ENCODE measurements at regions not wholly inside any gene's neighbourhood (a gene's known extent, or its start where the extent isn't known, plus 50 kb on each side); places are given as distances from the start of the nearest gene placed in this dataset.
"Not testable (repeated sequence)": the region's sequence is repeated elsewhere in the genome, so short reads cannot be mapped to it uniquely, and the experiment has no call there.

DNA sequence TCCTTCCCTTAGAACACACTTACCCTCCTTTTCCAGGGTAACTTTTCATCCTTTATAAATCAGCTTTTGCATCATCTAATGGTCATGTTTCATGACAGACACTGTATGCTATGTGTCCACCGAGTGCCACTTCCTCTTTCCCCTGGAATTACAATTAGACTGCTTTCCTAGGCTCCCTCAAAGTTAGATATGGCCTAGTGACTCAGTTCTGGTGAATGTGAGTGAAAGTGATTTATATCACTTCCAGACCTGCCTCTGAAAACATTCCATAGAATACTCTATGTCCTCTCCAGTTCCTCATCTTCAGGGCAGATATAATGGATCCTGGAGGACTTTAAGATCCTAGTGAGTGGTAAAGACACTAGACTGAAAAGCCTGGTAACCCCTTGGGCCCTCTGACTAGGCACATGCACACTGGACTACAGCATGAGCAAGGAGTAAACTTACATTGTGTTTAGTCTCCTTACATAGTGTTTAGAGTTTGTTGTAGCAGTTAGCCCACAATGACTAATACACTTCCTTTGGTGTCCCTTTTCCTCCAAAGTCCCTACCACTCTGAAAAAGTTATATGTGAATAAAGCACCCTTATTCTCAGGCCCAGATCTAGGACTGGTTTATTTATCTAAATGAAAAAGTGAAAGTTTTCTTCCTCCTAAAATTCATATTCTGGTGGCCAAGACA, 59.3 kb downstream of the GPR88 start:
- no peak for DNase-seq (ENCODE audit: low spot score)

DNA sequence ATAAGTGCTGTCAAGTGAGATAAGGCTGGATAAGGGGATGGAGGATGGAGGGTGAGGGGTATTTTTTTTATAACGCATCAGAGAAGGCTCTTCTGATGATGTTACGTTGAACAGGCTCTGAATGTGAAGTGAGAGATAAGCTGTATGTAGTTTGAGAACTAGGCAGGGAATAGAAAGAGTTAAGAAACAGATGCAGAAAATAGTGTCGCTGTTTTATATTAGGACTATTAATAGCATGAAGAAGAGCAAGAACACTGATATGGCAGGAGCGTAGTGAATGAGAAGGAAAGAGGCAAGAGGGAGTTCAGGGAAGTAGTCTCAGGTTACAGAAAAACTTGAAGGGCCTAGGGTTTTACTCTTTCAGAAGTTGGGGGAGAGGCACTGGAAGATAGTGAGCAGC, 59.8 kb downstream of the GPR88 start:
- no peak for DNase-seq (ENCODE audit: low spot score)

DNA sequence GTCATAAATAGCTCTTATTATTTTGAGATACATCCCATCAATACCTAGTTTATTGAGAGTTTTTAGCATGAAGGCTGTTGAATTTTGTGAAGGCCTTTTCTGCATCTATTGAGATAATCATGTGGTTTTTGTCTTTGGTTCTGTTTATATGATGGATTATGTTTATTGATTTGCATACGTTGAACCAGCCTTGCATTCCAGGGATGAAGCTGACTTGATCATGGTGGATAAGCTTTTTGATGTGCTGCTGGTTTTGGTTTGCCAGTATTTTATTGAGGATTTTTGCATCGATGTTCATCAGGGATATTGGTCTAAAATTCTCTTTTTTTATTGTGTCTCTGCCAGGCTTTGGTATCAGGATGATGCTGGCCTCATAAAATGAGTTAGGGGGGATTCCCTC, 62.4 kb downstream of the GPR88 start:
- DNase-seq (ENCODE audit: low spot score): not testable (repeated sequence)

DNA sequence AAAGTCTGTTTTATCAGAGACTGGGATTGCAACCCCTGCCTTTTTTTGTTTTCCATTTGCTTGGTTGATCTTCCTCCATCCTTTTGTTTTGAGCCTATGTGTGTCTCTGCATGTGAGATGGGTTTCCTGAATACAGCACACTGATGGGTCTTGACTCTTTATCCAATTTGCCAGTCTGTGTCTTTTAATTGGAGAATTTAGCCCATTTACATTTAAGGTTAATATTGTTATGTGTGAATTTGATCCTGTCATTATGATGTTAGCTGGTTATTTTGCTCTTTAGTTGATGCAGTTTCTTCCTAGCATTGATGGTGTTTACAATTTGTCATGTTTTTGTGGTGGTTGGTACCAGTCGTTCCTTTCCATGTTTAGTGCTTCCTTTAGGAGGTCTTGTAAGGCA, 64.1 kb downstream of the GPR88 start:
- DNase-seq (ENCODE audit: low spot score): not testable (repeated sequence)

DNA sequence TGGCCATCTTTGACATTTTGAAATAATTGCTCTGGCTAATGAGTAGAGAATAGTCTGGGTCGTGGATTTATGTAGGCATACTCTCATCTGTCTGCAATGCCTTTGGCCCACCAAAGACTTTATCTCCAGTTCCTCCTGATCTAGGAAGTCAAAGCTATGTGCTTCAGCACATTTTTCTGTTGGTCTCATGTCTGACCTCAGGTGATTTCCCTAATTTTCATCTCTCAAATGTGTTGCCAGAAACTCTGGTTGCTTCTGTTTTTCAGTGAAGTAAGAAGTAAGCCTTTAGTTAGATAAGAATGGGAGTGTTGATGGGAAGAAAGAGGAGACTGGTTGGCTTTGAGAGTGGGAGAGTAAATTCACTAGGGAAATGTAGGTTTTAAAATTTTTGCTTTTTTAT, 66.4 kb downstream of the GPR88 start:
- DNase-seq (ENCODE audit: low spot score): no peak

DNA sequence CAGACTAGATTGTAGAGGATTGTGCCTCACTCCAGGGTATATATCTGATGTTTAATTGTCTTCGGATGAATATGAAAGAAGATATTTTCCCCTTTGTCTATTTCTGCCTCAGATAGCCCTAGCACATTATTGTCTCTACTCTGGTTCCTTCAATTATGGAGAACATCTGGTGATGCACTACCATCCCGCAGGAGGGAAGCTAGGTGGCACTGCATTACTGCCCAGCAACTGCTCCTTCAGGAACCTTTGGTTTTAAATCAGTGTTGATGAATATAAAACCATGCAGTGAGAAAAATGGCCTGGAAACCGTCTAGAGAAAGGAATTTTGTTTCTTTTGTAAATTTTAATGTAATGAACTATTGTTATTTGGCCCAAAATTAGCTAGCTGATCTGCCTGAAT, 68.5 kb downstream of the GPR88 start:
- DNase-seq (ENCODE audit: low spot score): no peak

DNA sequence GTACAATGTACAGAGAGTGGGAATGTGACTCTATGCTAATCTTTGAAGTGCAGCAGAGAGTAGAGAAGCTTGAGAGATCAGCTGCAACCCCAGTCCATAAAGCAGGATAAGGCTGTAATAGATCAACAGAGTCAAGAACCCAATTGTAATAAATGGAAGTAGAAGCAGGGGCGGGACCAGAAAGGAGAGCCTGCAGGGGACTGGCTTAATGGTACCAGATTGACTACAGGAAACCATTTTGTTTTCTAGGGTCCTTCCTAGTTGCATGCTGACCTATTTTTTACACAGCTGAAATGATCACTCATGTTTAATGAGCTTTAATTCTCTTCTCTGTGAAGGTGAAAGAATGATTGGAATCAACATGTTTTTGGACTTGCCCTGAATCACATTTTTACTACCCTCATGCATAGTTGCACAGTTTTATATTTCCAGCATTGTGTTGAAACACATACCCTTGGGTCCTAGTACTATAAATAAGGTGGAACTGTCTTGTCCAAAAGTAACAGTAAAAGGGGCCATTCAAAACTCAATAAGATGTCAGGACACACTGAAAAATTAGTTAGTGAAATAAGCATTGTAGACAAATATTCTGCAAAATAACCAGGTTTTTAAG, 69.8 kb downstream of the GPR88 start:
- DNase-seq (ENCODE audit: low spot score): no peak

DNA sequence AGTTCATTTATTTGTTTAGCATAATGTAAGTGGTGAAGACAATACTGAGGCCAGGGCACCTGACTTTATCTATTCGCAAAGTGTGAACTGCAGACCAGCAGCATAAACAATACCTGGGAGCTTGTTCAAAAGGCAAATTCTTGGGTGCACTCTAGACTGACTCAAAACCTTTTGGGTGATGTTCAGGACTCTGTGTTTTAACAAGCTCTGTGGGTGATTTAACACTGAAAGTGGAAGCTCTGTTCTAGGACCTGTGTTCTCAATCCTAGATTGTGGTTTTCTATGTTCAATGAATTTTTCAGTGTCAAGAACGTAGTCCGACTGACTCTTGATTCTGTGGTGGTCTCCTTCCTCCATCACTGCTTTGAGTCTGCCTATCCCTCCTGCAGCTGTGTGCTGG, 71.9 kb downstream of the GPR88 start:
- DNase-seq (ENCODE audit: low spot score): no peak

DNA sequence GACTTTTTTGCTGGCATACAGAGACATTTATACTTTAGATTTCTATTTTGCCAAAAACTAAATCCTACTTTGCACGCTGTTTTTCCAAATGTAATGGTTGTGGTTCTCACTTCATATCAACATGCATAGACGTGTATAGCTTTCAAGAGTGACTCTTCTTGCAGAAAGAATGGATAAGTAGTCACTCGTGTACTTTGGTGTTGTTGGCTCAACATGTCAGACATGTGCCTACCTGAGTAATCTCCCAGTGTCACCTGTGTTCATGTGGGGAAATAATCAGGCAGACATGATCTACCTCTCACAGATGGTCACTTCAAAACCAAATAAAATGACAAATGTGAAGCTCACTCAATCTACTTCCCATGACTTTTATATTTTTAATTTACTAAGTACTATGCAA, 73.1 kb downstream of the GPR88 start:
- DNase-seq (ENCODE audit: low spot score): no peak

DNA sequence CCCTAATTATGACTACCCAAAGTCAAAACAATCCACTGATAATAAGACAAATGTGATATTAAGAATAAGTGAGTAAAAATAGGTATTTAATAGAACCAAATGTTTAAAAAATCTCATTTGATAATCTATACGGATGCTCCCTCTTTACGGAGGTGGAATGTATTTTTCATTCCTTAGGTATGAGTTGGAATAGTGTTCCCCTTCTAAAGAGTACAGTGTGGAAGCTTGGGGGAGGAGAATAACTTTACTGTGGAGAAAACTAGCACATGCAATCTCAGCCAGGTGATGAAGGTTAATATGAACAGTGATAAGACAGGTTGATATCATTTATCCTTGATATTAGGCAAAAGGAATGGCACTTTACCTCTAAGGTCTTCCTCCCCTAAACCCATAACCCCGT, 74.6 kb downstream of the GPR88 start:
- DNase-seq (ENCODE audit: low spot score): no peak

DNA sequence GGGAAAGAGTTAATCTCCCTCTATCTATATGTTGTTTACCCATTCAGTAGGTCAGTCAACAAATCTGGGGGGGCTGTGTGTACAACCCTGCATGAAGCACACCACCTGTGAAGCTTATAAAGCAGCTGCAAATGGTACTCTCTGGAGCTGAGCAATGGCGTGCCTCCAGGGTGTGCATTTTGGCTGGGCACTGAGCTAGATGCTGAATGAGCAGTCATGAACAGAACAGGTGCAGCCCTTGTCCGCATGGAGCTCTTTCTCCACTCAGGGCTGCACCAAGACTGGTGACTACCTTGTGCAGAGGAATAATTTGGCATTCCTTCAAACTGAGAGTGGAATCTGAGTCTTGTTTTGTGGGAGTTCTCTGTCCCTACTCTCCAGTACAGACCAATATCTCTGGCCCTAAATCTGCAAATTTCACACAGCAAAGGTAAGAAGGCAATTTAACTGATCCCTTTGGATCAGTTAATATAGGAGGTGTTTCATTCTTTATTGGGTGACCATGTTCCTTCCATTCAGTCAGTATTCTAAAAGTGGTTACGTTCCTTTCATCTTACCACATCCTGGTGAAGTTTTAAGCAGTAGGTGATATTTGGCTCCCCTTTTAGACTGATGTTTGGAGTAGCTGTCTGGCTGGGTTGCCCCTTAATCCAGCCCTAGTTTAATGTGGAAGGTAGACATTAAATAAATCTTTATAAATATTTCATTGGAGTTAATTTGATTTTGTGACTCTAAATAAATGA, 76.0 kb downstream of the GPR88 start:
- DNase-seq (ENCODE audit: low spot score): no peak

DNA sequence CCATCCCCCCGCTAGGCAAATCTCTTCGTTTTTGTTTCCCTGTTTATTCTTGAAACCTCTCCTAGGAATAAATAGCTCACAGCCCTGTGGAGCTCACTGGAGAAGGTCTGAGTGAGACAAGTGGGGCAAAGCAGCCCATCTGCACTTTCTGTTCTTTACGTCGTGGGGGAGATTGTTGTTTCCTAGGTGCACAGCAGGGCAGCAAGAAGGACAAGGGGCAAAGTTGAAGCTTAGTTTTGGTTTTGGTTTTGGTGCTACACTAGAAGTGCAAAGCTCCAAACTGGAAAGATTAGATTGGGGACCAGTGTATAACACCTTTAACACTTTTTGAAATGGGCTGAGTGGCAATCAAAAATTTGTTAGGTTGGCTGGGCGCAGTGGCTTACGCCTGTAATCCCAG, 76.6 kb downstream of the GPR88 start:
- DNase-seq (ENCODE audit: low spot score): no peak

DNA sequence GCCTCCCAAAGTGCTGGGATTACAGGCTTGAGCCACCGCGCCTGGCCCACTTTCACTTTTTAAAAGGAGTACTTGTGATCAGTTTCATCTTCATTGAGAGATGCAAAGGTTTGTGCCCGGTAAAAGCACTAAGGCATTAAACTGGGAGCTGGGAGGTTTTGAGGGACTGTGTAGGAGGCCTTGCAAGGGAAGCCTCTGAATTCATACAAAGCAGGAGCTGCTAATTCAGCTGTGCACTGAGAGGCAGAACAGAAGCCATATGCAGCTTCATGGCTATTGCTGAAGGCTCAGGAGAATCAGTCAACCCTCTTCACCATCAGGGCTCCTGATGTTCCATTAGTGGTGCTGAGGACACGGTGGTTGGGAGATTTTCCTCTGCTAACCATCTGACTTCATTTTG, 77.7 kb downstream of the GPR88 start:
- no peak for DNase-seq (ENCODE audit: low spot score)

DNA sequence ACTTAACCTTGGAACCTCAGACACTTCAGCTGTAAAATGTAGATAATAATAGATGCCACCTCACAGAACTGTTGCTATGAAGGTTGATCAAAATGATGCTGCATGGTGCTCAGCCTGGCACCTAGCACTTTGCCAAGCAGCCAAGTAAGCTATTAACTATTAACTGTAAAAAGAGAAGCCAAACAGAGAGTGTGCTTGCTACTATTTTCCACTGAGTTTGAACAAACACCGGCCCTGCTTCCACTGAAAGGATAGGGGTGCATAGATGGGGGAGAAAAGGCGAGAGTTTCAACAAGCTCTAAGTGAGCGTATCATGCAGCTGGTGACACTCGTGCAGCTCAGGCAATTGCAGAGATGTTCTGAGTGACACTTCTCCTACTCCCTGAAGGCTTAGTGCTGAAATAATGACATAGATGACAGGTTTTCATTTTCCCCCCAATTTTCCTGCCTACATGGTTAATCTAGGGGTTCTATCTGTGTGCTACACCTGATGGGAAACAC, 78.2 kb downstream of the GPR88 start:
- no peak for DNase-seq (ENCODE audit: low spot score)

DNA sequence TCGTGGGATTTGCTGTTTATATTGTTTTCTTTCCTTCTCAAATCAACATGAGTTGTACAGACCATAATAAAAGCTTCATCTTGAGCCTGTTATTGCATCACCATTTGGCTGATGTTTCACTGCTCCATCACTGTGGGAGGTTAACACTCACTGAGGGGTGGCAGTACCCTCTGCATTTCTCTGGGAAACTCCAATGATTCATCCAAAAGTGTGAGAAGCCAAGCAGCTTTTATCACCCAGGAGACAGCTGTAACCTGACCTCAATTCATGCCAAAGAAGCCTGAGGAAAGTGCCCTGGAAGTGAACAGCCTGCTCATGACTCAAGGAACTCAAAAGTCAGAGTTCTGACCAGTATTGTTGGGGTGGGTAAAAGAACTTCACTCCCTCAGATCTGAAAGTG, 84.1 kb downstream of the GPR88 start:
- peak; percentile 3 for DNase-seq (ENCODE audit: low spot score)

DNA sequence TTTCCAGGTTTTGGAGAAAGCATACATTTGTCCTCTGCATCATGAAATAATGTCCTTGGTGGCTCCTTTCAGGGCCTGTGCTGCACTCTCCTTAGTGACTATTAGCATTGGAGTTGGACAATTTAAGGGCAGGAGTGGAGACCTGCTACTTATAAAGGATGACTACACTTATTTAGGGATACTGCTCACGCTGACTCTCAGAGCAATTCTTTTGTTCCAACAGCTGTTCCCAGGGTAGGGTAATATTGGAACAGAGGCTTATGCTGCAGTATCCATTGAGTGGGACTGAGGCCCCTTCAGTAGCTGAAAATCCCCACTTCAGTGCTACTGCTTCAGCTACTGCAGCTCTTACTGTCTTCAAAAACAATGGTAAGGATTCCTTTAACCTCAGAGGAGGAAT, 84.6 kb downstream of the GPR88 start:
- no peak for DNase-seq (ENCODE audit: low spot score)

DNA sequence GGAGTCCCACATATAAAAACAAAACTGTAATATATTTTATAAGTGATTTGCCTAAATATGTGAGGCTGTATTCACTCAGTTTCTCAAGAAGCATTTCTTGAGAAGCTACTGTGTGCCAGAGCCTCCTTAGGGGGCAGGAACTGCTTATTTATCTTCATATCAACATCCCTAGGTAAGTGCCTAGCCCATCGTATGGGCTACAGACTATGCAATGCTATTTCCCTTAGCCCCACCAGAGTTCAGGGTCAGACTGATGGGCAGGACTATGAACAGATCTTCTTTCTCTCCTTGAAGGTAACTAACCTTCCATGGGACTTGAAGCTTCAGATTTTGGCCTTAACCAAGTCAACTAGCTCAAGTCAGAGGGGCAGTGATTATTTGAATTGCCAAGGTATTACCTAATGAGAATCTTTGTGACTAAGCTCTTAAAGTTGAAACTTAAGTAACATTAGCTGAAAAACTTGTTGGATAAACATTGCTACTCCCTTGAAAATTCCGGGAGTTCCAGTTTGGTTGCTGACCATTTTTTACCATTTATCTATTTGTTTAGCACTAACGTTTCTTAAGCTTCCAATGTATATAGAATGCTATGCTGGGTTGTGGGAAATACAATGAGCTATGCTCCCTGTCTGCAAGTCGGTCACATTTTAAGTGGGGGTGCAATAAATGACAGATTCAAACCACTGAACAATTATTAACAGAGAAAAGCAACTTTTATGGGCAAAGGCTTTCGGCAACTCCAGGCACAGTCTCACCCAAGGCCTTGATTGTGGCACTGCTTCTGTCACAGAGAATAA, 85.2 kb downstream of the GPR88 start:
- no peak for DNase-seq (ENCODE audit: low spot score)

DNA sequence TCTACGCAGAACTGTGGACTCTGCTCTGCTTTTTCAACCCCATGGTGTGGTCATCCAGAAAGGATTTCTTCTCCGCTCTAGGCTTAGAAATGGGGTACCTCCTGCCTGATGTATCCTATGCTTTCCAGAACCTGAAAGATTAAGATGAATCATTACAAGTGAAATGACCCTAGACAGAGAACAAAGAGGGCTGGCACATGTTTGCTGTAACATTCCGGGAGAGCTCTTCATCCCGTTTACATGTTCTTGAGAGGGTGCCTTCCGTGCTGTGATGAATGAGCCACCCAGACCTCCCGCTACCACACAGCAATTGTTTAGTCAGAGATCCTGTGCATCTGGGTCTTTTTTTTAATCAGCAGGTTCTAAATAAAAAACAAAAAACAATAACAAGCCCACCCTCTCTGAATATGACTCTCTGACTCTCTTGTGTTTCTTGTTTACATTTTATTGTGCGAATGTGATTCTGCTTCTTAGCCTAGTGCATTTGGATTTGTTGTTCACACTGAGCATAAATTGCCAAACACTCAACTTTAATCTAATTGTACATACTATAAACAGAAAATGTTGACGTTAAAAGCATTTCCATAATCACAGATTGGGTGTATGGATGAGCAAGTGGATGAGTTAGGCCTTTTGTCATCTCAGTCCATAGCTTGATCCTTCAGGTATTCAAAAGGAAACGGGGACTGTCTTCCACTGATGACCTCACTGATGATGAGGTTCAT, 87.1 kb downstream of the GPR88 start:
- no peak for DNase-seq (ENCODE audit: low spot score)

DNA sequence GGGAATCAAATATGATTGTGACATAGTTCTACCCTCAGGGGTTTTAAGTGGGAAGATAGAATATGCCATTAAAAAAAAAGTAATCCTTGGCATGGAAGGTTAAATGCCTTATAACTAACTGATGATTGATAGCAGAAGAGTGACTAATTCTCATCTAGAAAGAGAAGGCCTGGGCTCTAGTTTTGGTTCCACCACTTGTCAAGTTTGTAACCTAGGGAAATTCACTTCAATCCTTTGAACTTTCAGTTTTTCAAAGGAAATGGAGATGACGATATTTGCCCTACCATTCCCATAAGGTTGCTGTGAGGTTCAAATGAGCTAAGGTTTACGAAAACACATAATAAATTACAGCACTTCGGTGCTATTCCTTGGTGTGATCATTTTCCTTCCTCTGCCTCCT, 88.5 kb downstream of the GPR88 start:
- no peak for DNase-seq (ENCODE audit: low spot score)

DNA sequence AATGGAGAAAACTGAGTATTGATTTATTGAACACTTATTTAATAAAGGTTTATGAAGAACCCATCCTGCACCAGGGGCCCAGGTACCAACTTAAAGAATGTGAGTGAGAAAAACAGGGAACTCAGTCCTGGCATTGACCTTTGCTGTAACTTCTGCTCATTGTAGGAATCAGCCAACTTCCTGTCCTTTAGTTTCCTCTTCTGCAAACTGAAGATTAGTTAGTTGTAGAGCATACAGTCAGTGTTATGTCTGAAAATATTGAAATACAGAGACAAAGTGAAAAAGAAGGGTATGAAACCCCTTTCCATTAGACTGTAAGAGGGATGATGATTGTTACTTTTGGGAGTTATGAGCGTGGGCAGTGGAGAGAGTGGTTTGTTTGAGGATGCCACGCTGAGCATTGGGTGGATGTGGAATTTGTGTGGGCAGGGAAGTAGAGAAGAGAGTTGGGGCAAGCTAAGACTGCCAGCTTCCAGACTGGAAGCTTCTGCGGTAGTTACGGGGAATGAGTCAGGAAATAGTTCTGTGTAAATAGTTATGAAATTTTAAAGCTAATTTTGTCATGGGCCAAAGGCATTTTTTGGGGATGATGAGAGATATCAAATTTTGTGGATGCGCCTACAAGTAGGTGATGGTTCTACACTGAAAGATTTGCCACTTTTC, 89.2 kb downstream of the GPR88 start:
- DNase-seq (ENCODE audit: low spot score): no peak

DNA sequence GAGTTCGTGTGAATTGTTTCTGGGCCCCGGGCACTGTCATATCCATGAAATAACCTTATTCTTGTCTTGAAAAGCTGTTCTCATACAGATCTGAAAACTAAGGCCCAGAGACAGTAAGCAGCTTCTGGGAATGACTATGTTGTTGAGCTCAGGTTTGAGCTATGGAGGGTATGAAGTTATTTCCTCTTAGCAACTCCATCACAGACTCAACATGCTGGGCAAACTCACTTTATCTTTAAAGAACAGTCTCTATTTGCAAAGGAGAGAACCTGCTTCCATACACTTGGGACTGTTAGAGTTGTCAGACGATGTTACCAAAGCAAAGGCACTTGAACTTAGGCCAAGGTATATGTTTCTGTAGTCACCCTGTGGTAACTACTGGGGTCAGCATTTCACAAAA, 90.0 kb downstream of the GPR88 start:
- DNase-seq (ENCODE audit: low spot score): no peak

Measured in COLO829 (cell line).